HG02885 (cell line): ENCODE measurements at regions not wholly inside any gene's neighbourhood (a gene's known extent, or its start where the extent isn't known, plus 50 kb on each side); places are given as distances from the start of the nearest gene placed in this dataset.
"Not testable (repeated sequence)": the region's sequence is repeated elsewhere in the genome, so short reads cannot be mapped to it uniquely, and the experiment has no call there.

Experiments used
- ATAC-seq: cut with Tn5 transposase; IDR thresholded peaks from one replicate; pipeline ENCODE4 v1.9.1; 2021; ENCODE audit warnings: mild to moderate bottlenecking; ENCODE audit not compliant: unreplicated experiment, poor library complexity

DNA sequence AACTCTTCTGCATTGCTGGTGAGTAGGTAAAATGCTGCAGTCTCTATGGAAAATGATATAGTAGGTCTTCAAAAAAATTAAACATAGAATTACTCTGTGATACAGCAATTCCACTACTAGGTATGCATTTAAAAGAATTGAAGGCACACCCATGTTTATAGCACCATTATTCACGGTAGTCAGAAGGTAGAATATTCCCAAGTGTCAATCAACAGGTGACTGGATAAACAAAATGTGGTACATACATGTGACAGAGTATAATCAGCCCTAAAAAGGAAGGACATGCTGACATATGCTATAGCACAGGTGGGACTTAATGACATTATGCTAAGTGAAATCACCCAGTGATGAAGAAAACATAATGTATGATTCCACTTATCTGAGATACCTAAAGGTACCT is 123.3 kb downstream of the CCER1 start:
- ATAC-seq = no peak

DNA sequence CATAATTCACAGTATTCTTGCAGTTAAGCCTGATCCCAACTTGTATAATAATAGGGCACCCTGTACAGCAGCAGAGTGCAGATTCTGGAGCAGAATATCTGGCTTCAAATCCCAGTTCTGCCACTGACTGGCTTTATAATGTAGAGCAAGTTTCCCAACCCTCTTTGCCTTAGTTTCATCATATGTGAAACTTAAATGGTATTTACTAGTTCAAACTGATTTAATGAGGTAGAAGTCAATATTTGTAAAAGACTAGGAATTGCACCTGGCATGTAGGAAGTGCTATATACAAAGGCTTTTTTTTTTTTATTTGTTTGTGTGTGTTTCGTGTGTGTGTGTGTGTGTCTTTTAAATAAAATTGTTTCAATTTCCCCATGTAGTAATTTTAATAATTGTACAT is 125.9 kb downstream of the CCER1 start:
- no peak for ATAC-seq

DNA sequence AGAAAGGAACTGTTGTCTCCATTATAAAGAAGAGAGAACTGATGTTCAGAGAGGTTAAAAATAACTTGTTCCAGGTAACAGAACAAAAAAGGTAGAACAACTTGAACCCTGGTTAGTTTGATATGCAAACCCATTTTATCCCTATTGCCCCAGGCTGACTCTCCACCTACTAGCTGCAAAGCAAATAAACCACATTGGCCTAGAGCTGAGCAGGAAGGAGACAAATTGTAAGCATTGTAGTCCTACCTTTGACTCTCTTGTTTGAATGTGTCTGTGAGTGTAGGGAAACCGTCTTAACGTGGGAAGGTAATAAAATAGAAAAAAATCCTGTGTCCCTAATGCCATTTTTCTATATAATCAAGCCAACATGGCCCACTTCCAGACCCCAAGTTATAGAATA is 126.4 kb downstream of the CCER1 start:
- no peak for ATAC-seq

- ATAC-seq = no peak
These were observed 127.4 kb downstream of the CCER1 start for GRCh38 chr12:90827567-90827966.

DNA sequence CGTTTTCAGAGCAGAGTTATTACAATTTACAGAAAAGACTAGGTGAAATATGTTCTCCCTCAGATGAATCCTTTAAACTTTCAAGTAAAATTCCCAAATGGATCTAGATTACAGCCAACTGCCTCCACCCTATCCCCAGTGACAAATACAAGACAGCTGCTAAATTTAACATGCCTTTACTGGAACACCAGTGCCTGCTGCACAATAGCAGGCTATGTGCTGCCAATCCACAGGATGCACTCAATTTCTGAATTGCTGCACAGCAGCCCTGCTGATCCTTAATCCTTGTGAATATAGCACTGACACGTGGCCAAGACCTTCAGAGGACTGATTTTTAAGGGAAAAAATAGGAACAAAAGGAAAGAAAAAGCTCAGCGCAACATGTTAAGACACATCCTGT is 128.9 kb downstream of the CCER1 start:
- no peak for ATAC-seq

DNA sequence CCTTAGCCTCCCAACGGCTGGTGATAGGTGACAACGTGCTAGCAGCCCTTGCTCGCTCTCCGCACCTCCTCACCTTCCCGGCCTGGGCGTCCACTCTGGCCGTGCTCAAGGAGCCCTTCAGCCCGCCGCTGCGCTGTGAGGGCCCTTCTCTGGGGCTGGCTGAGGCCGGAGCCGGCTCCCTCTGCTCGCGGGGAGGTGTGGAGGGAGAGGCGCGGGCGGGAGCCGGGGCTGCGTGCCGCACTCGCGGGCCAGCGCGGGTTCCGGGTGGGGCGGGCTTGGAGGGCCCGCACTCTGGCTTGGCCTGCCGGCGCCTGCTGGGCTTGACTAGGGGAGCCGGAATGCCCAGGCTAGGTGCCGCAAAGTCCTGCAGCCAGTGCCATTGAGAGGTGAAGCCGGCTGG is 131.1 kb downstream of the CCER1 start:
- ATAC-seq = no peak

- no peak for ATAC-seq
These were observed 135.3 kb downstream of the CCER1 start for GRCh38 chr12:90819709-90820108.

DNA sequence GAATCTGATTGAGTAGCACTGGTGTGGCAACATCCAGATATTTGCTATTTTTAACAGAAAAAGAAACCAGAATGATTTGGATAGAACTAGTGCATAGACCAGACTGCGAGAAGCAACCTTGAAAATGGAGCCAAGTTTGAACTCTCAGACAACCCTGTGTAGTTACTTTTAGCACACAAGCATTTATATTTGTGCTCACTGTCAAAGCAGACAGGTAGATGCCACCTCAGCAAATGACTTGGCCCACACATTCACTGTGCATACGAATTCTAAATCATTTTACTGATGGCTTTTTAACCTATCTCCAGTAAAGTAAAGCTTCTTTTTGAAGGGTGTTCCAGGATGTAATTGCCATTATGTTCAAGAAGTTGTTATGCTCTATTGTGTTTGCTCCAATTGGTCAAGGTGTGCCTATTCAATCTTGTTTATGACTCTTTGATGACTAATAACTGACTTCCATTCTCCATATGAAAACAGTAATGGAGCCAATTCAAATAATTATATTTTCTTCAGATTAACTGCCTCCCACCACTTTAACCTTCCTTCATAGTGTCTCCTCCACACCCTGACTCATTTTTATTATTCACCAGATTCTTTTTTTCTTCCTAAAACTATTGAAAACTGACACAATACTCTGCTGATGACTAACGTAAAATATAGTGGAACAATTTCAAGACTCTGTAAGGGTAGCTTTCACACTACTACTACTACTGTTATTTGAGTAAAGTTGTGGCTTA is 138.5 kb downstream of the CCER1 start:
- no peak for ATAC-seq

- no peak for ATAC-seq
These were observed 145.0 kb downstream of the CCER1 start for GRCh38 chr12:90809940-90810339.

DNA sequence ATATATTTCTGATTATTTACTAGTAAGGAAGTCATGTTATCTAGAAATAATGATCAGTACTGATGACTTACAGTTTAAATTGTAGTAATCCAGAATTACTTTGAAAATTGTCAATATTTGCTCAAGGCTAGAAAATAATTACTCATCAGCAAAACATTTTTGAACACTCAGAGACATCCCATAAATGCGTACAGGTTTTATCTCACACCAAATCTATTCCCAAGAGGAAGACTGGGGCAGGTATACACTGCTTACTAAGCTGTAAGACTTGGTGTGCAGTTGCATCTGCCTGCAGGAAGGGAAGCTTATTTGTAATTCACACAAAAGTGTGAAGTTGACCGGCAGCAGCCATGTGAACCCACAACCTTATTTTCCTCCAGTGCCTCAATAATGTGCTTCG is 146.4 kb downstream of the CCER1 start:
- ATAC-seq = no peak

GRCh38 chr12:90802727-90803126 is 152.2 kb downstream of the CCER1 start:
- no peak for ATAC-seq

GRCh38 chr12:90801776-90802175 is 153.2 kb downstream of the CCER1 start:
- no peak for ATAC-seq

DNA sequence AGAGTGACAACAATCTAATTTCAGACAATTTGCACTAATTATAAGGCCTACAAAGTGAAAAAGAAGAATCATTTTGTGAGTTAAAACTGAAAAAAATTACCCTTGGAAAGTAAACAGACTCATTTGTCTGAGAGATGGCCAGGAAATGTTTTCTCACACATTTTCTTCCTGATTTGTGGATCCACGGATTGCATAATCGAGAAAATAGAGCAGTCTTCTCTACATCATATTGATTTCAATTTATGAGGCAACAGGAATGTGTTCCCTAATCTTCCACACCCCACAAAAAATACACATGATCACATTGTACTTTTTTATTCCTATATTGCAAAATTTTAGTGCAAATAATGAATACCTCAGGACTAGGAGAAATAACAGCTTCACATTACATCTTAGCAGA is 160.8 kb downstream of the CCER1 start:
- ATAC-seq = no peak

- ATAC-seq = not testable (repeated sequence)
These were observed 162.3 kb downstream of the CCER1 start for GRCh38 chr12:90792718-90793117.

GRCh38 chr12:90791445-90791844 is 163.5 kb downstream of the CCER1 start:
- no peak for ATAC-seq

GRCh38 chr12:90790747-90791146 is 164.2 kb downstream of the CCER1 start:
- ATAC-seq = no peak

- ATAC-seq = no peak
These were observed 181.5 kb downstream of the CCER1 start for GRCh38 chr12:90773491-90773890.

GRCh38 chr12:90770861-90771260 is 184.1 kb downstream of the CCER1 start:
- no peak for ATAC-seq

- ATAC-seq = no peak
These were observed 197.0 kb downstream of the CCER1 start for GRCh38 chr12:90757957-90758356.

DNA sequence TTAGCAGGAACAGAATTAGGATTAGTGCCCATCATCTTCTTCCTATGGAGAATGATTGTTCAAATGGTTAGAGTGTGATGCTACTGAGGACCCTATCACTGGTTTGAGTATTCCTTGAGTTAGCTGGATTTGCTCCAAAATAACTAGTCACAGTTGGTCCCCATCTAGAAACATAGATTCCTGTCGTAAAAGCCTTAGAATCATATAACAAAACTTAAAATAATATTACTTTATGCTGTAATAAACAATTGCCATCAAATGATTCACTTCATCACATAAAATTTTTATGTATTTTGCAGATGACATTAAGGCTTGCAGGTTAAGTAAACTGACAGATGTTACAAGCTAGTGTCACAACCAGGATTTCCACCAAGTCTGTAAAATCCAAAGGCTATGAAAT is 209.8 kb downstream of the CCER1 start:
- ATAC-seq = no peak

GRCh38 chr12:90741611-90742010 is 213.4 kb downstream of the CCER1 start:
- no peak for ATAC-seq

DNA sequence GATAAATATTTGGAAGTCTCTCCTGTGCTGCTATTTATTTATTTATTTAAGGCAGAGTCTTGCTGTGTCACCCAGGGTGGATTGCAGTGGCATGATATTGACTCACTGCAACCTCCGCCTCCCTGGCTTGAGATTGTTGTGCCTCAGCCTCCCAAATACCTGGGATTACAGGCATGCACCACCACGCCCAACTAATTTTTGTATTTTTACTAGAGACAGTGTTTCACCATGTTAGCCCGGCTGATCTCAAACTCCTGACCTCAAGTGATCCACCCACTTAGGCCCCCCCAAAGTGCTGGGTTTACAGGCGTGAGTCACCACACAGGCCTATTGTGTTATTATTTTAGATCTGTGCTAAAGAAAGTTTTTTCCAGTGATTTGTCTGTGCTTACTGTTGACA is 225.2 kb downstream of the CCER1 start:
- ATAC-seq = no peak

GRCh38 chr12:90712671-90713070 is 242.3 kb downstream of the CCER1 start:
- no peak for ATAC-seq
